Heart left ventricle (tissue), 13 donors: ENCODE measurements at regions not wholly inside any gene's neighbourhood (a gene's known extent, or its start where the extent isn't known, plus 50 kb on each side); places are given as distances from the start of the nearest gene placed in this dataset.

Source experiments
- POLR2A ChIP-seq, 2 donors: fragments of 450-650 bp; IDR thresholded peaks; one replicate each; pipeline ENCODE4 v1.6.1; 2017; ENCODE audit warnings: antibody characterized with exemption in 2 of 2, mild to moderate bottlenecking in 2 of 2, moderate library complexity in 2 of 2
- TF ChIP-seq, protein P1 (sequence below), 12 donors: fragments of 200-600 bp; sonication (generic) in 4 of 12; IDR thresholded peaks; one replicate each; pipeline versions ENCODE4 v1.5.0 to v1.8.0; 2018 to 2022; ENCODE audit warnings: antibody characterized with exemption in 12 of 12, mild to moderate bottlenecking in 5 of 12
- donor health status: ischemic (EF 13 %, LVEDD 7.1; RV severe dilation, severe dysfunction).
- donor health status: DM: no; HTN: yes; CAD: no.
- donor health status: DM: no; HTN: no; CAD: no.
- donor health status: ischemic (EF 25% LVEDD 6.9; RV normal size, moderate dysfunction).
- donor health status: ischemic (EF 25% LVEDD 5.7; RV mildly dilated, moderate dysfunction).
- donor health status: ischemic (EF 35%, LVEDD 5.7; RV mildly dilated, moderate dysfunction).
- donor health status: nonischemic (EF 11% LVEDD 7.7; RV severe dilation, severe dysfunction).
- donor health status: DM: yes; HTN: yes; CAD: no.
- donor health status: PGD.
- donor health status: ischemic (EF 29% LVEDD 5.4; RV normal size, mild dysfunction).
- donor health status: nonischemic (EF 23%, LVEDD 6.1; RV moderate dilation, normal function).

GRCh38 chr1:217021400-217021799, 298.2 kb upstream of the ESRRG start:
- TF ChIP-seq POLR2A (IDR thresholded peaks at IDR 0.05): no peak
- TF ChIP-seq, protein P1, sequence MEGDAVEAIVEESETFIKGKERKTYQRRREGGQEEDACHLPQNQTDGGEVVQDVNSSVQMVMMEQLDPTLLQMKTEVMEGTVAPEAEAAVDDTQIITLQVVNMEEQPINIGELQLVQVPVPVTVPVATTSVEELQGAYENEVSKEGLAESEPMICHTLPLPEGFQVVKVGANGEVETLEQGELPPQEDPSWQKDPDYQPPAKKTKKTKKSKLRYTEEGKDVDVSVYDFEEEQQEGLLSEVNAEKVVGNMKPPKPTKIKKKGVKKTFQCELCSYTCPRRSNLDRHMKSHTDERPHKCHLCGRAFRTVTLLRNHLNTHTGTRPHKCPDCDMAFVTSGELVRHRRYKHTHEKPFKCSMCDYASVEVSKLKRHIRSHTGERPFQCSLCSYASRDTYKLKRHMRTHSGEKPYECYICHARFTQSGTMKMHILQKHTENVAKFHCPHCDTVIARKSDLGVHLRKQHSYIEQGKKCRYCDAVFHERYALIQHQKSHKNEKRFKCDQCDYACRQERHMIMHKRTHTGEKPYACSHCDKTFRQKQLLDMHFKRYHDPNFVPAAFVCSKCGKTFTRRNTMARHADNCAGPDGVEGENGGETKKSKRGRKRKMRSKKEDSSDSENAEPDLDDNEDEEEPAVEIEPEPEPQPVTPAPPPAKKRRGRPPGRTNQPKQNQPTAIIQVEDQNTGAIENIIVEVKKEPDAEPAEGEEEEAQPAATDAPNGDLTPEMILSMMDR (IDR thresholded peaks at IDR 0.05): no peak
